SHP77 treated with DMSO at 0.1 percent for 48 hours (cell line): ENCODE measurements at regions not wholly inside any gene's neighbourhood (a gene's known extent, or its start where the extent isn't known, plus 50 kb on each side); places are given as distances from the start of the nearest gene placed in this dataset.

Experiments
- DNase-seq: peaks from one replicate; lab custom pipeline; 2025; lab: John Stamatoyannopoulos, UW

GRCh38 chr3:190722181-190722905, 140.2 kb downstream of the GMNC start:
- no peak for DNase-seq

- DNase-seq = peak; percentile 2
Observed at GRCh38 chr3:190721330-190721729, 141.2 kb downstream of the GMNC start.

GRCh38 chr3:190718671-190719070, 143.8 kb downstream of the GMNC start:
- no peak for DNase-seq

GRCh38 chr3:190718097-190718496, 144.4 kb downstream of the GMNC start:
- DNase-seq = no peak

- DNase-seq = no peak
Observed at GRCh38 chr3:190716961-190717360, 145.5 kb downstream of the GMNC start.

GRCh38 chr3:190716211-190716610, 146.3 kb downstream of the GMNC start:
- no peak for DNase-seq

GRCh38 chr3:190710723-190711122, 151.8 kb downstream of the GMNC start:
- no peak for DNase-seq

GRCh38 chr3:190709351-190709773, 153.1 kb downstream of the GMNC start:
- DNase-seq = no peak
